ENCODE measurements at regions not wholly inside any gene's neighbourhood (a gene's known extent, or its start where the extent isn't known, plus 50 kb on each side); places are given as distances from the start of the nearest gene placed in this dataset.
"Not testable (repeated sequence)": the region's sequence is repeated elsewhere in the genome, so short reads cannot be mapped to it uniquely, and the experiment has no call there.

- TF ChIP-seq ZFX (IDR thresholded peaks at IDR 0.05): no peak
- TF ChIP-seq, protein P1, sequence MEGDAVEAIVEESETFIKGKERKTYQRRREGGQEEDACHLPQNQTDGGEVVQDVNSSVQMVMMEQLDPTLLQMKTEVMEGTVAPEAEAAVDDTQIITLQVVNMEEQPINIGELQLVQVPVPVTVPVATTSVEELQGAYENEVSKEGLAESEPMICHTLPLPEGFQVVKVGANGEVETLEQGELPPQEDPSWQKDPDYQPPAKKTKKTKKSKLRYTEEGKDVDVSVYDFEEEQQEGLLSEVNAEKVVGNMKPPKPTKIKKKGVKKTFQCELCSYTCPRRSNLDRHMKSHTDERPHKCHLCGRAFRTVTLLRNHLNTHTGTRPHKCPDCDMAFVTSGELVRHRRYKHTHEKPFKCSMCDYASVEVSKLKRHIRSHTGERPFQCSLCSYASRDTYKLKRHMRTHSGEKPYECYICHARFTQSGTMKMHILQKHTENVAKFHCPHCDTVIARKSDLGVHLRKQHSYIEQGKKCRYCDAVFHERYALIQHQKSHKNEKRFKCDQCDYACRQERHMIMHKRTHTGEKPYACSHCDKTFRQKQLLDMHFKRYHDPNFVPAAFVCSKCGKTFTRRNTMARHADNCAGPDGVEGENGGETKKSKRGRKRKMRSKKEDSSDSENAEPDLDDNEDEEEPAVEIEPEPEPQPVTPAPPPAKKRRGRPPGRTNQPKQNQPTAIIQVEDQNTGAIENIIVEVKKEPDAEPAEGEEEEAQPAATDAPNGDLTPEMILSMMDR (conservative IDR thresholded peaks at IDR 0.05): peak; percentile 92
- no peak overlapping the region for H3K27ac ChIP-seq
Observed at GRCh38 chr10:28179006-28179742, 123.7 kb downstream of the MPP7 start.

DNA sequence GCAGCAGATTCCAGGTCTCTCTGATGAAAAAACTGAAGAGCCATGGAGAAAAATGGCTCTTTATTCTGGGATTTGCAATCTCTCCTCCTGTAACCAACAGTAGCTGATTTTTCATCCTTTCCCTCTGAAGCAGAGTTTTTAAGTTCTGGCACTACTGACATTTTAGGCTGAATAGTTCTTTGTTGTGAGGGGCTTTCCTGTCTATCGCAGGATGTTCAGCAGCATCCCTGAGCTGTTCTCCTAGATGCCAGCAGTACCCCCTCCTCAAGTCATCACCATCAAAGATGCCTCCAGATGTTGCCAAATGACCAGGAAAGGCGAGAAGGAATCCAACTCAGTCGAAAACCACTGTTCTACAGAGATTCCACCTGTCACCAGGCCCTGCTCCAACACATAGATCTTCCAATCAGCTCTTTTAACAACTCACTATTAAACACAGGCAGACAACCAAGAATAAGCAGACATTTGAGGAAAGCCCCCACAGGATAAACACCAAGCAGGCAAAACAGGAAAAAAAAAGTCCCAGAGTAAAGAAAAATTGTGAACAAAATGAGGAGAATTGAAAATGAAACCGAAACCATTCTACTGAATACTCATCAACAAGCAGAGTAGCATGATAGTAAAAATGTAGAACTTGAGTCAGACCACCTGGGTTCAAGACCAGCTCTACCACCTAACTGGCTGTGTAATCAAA lies 124.8 kb downstream of the MPP7 start:
- H3K27ac ChIP-seq: no peak overlapping the region
- TF ChIP-seq ZFX (IDR thresholded peaks at IDR 0.05): no peak
- TF ChIP-seq, protein P1 (conservative IDR thresholded peaks at IDR 0.05): no peak

DNA sequence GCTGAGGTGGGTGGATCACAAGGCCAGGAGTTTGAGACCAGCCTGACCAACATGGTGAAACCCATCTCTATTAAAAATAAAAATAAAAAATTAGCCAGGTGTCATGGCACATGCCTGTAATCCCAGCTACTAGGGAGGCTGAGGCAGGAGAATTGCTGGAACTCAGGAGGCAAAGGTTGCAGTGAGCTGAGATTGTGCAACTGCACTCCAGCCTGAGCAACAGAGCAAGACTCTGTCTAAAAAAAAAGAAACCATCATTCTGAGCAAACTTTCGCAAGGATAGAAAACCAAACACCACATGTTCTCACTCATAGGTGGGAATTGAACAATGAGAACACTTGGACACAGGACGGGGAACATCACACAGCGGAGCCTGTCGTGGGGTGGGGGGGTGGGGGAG lies 126.4 kb downstream of the MPP7 start:
- not testable (repeated sequence) for H3K27ac ChIP-seq

GRCh38 chr10:28172223-28172610 lies 130.6 kb downstream of the MPP7 start:
- no peak overlapping the region for H3K27ac ChIP-seq
- no peak for TF ChIP-seq ZFX (IDR thresholded peaks at IDR 0.05)
- TF ChIP-seq, protein P1 (conservative IDR thresholded peaks at IDR 0.05): no peak

GRCh38 chr10:28171468-28172222 lies 131.2 kb downstream of the MPP7 start:
- TF ChIP-seq, protein P1 (conservative IDR thresholded peaks at IDR 0.05): no peak
- TF ChIP-seq ZFX (IDR thresholded peaks at IDR 0.05): no peak
- no peak overlapping the region for H3K27ac ChIP-seq

DNA sequence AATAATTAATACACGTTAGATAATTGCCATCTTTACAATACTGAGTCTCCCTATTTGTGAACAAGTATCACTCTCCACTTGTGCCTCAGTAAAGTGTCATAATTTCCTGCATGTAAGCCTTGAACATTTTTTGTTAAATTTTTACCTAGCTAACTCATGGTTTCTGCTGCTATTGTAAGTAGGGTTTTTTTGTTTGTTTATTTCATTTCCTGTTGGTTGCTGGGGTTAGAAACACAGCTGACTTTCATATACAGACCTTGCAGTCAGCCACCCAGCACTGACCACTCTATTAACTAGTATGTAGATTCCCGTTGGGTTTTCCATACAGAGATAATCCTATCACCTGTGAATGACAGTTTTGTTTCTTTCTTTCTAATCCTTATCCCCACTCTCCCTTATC lies 133.3 kb downstream of the MPP7 start:
- TF ChIP-seq, protein P1 (conservative IDR thresholded peaks at IDR 0.05): no peak
- TF ChIP-seq ZFX (IDR thresholded peaks at IDR 0.05): no peak
- H3K27ac ChIP-seq: no peak overlapping the region

GRCh38 chr10:28160866-28161405 lies 141.9 kb downstream of the MPP7 start:
- TF ChIP-seq, protein P1 (conservative IDR thresholded peaks at IDR 0.05): no peak
- TF ChIP-seq ZFX (IDR thresholded peaks at IDR 0.05): no peak
- H3K27ac ChIP-seq: no peak overlapping the region
